Endothelial cell of umbilical vein (primary cell): ENCODE measurements at regions not wholly inside any gene's neighbourhood (a gene's known extent, or its start where the extent isn't known, plus 50 kb on each side); places are given as distances from the start of the nearest gene placed in this dataset.

ENCODE experiments used
- BruUV-seq: library from RNA; stranded (reverse); fragments of 400-500 nt; replicated peaks from 2 replicates; lab custom pipeline; 2021; lab: Mats Ljungman, UMichigan
- CTCF ChIA-PET: fragments of 300-600, 350-600 bp; sonication (Branson Sonifier 250); formaldehyde crosslinking; loops from one replicate; lab custom pipeline; 2021; ENCODE audit warnings: antibody characterized with exemption, inconsistent platforms; lab: Charles Lee
- POLR2A ChIA-PET: fragments of 300-600, 350-600 bp; sonication (Branson Sonifier 250); formaldehyde crosslinking; loops from one replicate; lab custom pipeline; 2021; ENCODE audit warnings: antibody characterized with exemption, inconsistent platforms; lab: Charles Lee
- DNase-seq: peaks from one replicate; pipeline ENCODE4 v3.0.0-alpha.2; 2011; ENCODE audit warnings: low read depth, low spot score
- FAIRE-seq: peaks from 2 replicates; lab custom pipeline; 2011; peaks lifted over from hg19 to GRCh38; lab: Jason Lieb, UNC
- H2AFZ ChIP-seq: 2 replicates; pipeline ENCODE4 v1.6.0; 2012; ENCODE audit warnings: low read depth, low read length, control low read depth, inconsistent platforms
- H3K27ac ChIP-seq: 2 replicates; pipeline ENCODE4 v1.5.1; 2011; ENCODE audit warnings: low read depth, mild to moderate bottlenecking, control low read depth, low read length, moderate library complexity; ENCODE audit not compliant: insufficient read depth
- H3K27me3 ChIP-seq, 2 experiments: 2 replicates each; pipeline versions ENCODE4 v1.6.0 to v1.6.1; 2011; ENCODE audit warnings: low read length in 2 of 2, mixed read lengths in 1 of 2; ENCODE audit not compliant: control insufficient read depth in 2 of 2, insufficient read depth in 2 of 2
- H3K36me3 ChIP-seq, 2 experiments: 2 replicates in 1 of 2; 3 replicates in 1 of 2; pipeline ENCODE4 v1.5.1; 2011; ENCODE audit warnings: low read length in 2 of 2, mild to moderate bottlenecking in 1 of 2, moderate library complexity in 1 of 2; ENCODE audit not compliant: control insufficient read depth in 2 of 2, insufficient read depth in 2 of 2; ENCODE audit errors: extremely low read depth in 1 of 2
- H3K4me1 ChIP-seq: 3 replicates; pipeline ENCODE4 v1.5.1; 2011; ENCODE audit warnings: mild to moderate bottlenecking, low read length; ENCODE audit not compliant: control insufficient read depth, insufficient read depth; ENCODE audit errors: extremely low read depth
- H3K4me2 ChIP-seq: 2 replicates; pipeline ENCODE4 v1.6.1; 2011; ENCODE audit warnings: low read length, control low read depth, mixed read lengths; ENCODE audit not compliant: insufficient read depth
- H3K4me3 ChIP-seq, 3 experiments: fragments of 200-600 bp in 1 of 3; sonication (generic), shearing (Covaris generic) in 1 of 3; replicated peaks in 1 of 3; 2 replicates each; pipeline ENCODE4 v1.5.1; 2011 to 2016; ENCODE audit warnings: control low read depth in 3 of 3, low read length in 3 of 3, mild to moderate bottlenecking in 2 of 3, inconsistent platforms in 1 of 3, low read depth in 1 of 3, moderate library complexity in 1 of 3; ENCODE audit not compliant: insufficient read depth in 1 of 3
- H3K79me2 ChIP-seq: 2 replicates; pipeline ENCODE4 v1.6.0; 2012; ENCODE audit warnings: low read length, inconsistent platforms; ENCODE audit not compliant: control insufficient read depth, insufficient read depth
- H3K9ac ChIP-seq: replicated peaks from 2 replicates; pipeline ENCODE3; 2011; ENCODE audit warnings: low read length, control low read depth; ENCODE audit not compliant: insufficient read depth; ENCODE audit errors: extremely low read depth
- H3K9me1 ChIP-seq: replicated peaks from 3 replicates; pipeline ENCODE4 v1.6.0; 2011; ENCODE audit warnings: mild to moderate bottlenecking, low read length; ENCODE audit not compliant: control insufficient read depth, insufficient read depth; ENCODE audit errors: extremely low read depth
- H3K9me3 ChIP-seq: replicated peaks from 2 replicates; pipeline ENCODE4 v1.5.1; 2012; ENCODE audit warnings: low read length, inconsistent platforms; ENCODE audit not compliant: control insufficient read depth, insufficient read depth
- H4K20me1 ChIP-seq: replicated peaks from 2 replicates; pipeline ENCODE3; 2011; ENCODE audit warnings: mild to moderate bottlenecking, low read length; ENCODE audit not compliant: control insufficient read depth, insufficient read depth; ENCODE audit errors: extremely low read depth
- CTCF ChIP-seq, 2 donors: IDR thresholded peaks; 1 replicate in 1 of 2; 2 replicates in 1 of 2; pipeline ENCODE4 v1.5.1; 2011; ENCODE audit warnings: low read length in 2 of 2, mild to moderate bottlenecking in 2 of 2, moderate library complexity in 2 of 2, control low read depth in 1 of 2, inconsistent platforms in 1 of 2, low read depth in 1 of 2; ENCODE audit not compliant: insufficient read depth in 1 of 2; ENCODE audit errors: extremely low read depth in 1 of 2
- EZH2 ChIP-seq: IDR thresholded peaks from 2 replicates; pipeline ENCODE4 v1.6.1; 2012; ENCODE audit warnings: borderline replicate concordance, low read depth, mild to moderate bottlenecking, moderate library complexity, low read length, inconsistent platforms; ENCODE audit not compliant: severe bottlenecking
- FOS ChIP-seq: IDR thresholded peaks from 2 replicates; pipeline ENCODE4 v1.6.1; 2011; ENCODE audit warnings: mild to moderate bottlenecking, low read length, moderate library complexity, borderline replicate concordance; ENCODE audit not compliant: insufficient read depth
- GATA2 ChIP-seq: IDR thresholded peaks from 2 replicates; pipeline ENCODE4 v1.7.0; 2011; ENCODE audit warnings: low read depth, mild to moderate bottlenecking, moderate library complexity, mixed read lengths, low read length; ENCODE audit not compliant: insufficient read length, insufficient read depth
- JUN ChIP-seq: IDR thresholded peaks from 2 replicates; pipeline ENCODE4 v1.6.1; 2011; ENCODE audit warnings: borderline replicate concordance, low read depth; ENCODE audit not compliant: insufficient read length, insufficient read depth
- MAX ChIP-seq: IDR thresholded peaks from 2 replicates; pipeline ENCODE4 v1.6.1; 2011; ENCODE audit not compliant: insufficient read depth, insufficient read length
- MYC ChIP-seq: IDR thresholded peaks from one replicate; pipeline ENCODE4 v1.6.1; 2011; ENCODE audit warnings: mild to moderate bottlenecking, low read depth, low read length
- POLR2A ChIP-seq: IDR thresholded peaks from 2 replicates; pipeline ENCODE4 v1.6.1; 2012; ENCODE audit warnings: low read depth, mild to moderate bottlenecking, control low read depth, low read length
- POLR2AphosphoS5 ChIP-seq: IDR thresholded peaks from 2 replicates; pipeline ENCODE4 v1.6.1; 2012; ENCODE audit warnings: low read depth, mild to moderate bottlenecking, control low read depth, low read length, moderate library complexity; ENCODE audit not compliant: insufficient read depth
- dilution Hi-C: fragments of 300-500 bp; cut with MboI; formaldehyde crosslinking; loops from one replicate; pipeline ENCODE4 v1.15.0; 2019; ENCODE audit warnings: low sequenced_read_pairs; ENCODE audit not compliant: extremely low pct_ligation_motif_present
- intact Hi-C: fragments of 100-400 bp; cut with micrococcal nuclease; formaldehyde crosslinking; loops from one replicate; pipeline ENCODE4 v1.10.0; 2022

- POLR2A ChIA-PET = no interaction called here
- H4K20me1 ChIP-seq = no peaks in the 10 kb centered on the region
- peaks cover 5 to 18% of the 10 kb centered on the region in 2 experiments for H3K27me3 ChIP-seq
- no peak for DNase-seq
- H2AFZ ChIP-seq = no peak overlapping the region
- no peaks in the 10 kb centered on the region for H3K36me3 ChIP-seq
- no peaks in the 10 kb centered on the region for H3K9me3 ChIP-seq
- no TSS peak for BruUV-seq
- no peak overlapping the region for H3K9ac ChIP-seq
- dilution Hi-C loops (no loop called here), intact Hi-C loops (no loop called here)
- no peak overlapping the region for H3K4me3 ChIP-seq
- no peak for TF ChIP-seq CTCF (IDR thresholded peaks at IDR 0.05; ENCODE audit: extremely low read depth in 1 of 2, insufficient read depth in 1 of 2, low read depth in 1 of 2, low read length in 2 of 2)
- TF ChIP-seq GATA2 = no peak
- TF ChIP-seq JUN = no peak
- TF ChIP-seq FOS = no peak
- TF ChIP-seq POLR2A = no peak
- no peak for TF ChIP-seq EZH2
- TF ChIP-seq POLR2AphosphoS5 = no peak
- no peak for TF ChIP-seq MYC
- TF ChIP-seq MAX = no peak
- no peaks in the 10 kb centered on the region for H3K4me1 ChIP-seq
- CTCF ChIA-PET = interaction anchor here (0.6 to 2.4 kb wide), 3 partner anchors 12 to 241 kb away, joined by 3 to 11 read pairs (median 3); no protein-coding TSS in a partner anchor
- H3K27ac ChIP-seq = no peak overlapping the region
- no peak for FAIRE-seq
- no peaks in the 10 kb centered on the region for H3K79me2 ChIP-seq
- no peaks in the 10 kb centered on the region for H3K9me1 ChIP-seq
- H3K4me2 ChIP-seq = no peak overlapping the region
Measured at GRCh38 chr3:107283948-107284347, 93.3 kb upstream of the CCDC54 start.
